Right lobe of liver (tissue), 4 donors: ENCODE measurements at regions not wholly inside any gene's neighbourhood (a gene's known extent, or its start where the extent isn't known, plus 50 kb on each side); places are given as distances from the start of the nearest gene placed in this dataset.

ENCODE experiments used
- CTCF ChIP-seq, 4 donors: fragments of 200-600 bp in 3 of 4; fragments of 450-650 bp in 1 of 4; IDR thresholded peaks; one replicate each; pipeline versions ENCODE4 v1.5.1 to v1.8.0; 2016 to 2022; ENCODE audit warnings: antibody characterized with exemption in 4 of 4, mild to moderate bottlenecking in 2 of 4
- POLR2A ChIP-seq: fragments of 450-650 bp; IDR thresholded peaks from one replicate; pipeline ENCODE4 v1.6.1; 2017; ENCODE audit warnings: antibody characterized with exemption, mild to moderate bottlenecking
- donor health status: DM: no; HTN: no; CAD: no.
- donor health status: DM: no; HTN: no; CAD: no.
- donor health status: DM: no; HTN: yes; CAD: no.

GRCh38 chr7:121800916-121801675, 71.9 kb upstream of the PTPRZ1 start:
- no peak for TF ChIP-seq CTCF (IDR thresholded peaks at IDR 0.05)
- no peak for TF ChIP-seq POLR2A
